ENCODE measurements at regions not wholly inside any gene's neighbourhood (a gene's known extent, or its start where the extent isn't known, plus 50 kb on each side); places are given as distances from the start of the nearest gene placed in this dataset.

- Histone ChIP-seq H3K9me2 (no peaks in the 10 kb centered on the region), H3K79me2 (ENCODE audit: insufficient read depth) (no peaks in the 10 kb centered on the region), H4K20me1 (ENCODE audit: insufficient read depth) (no peaks in the 10 kb centered on the region), H3K27ac (ENCODE audit: low read depth in 2 of 2, low read length in 1 of 2) (no peak overlapping the region), H3K4me1 (ENCODE audit: control insufficient read depth in 1 of 2, insufficient read depth in 2 of 2, low read depth in 1 of 2, low read length in 1 of 2) (peaks cover 4 to 30% of the 10 kb centered on the region in 2 experiments; a peak in 3 of 4 replicates), H3K27me3 (ENCODE audit: insufficient read depth) (no peaks in the 10 kb centered on the region), H3K36me3 (replicated peaks in 1 of 2; ENCODE audit: control insufficient read depth in 1 of 2, insufficient read depth in 2 of 2, low read length in 1 of 2) (no peaks in the 10 kb centered on the region), H3K4me2 (no peak overlapping the region), H2AFZ (ENCODE audit: low read depth) (no peak overlapping the region), H3K4me3 (ENCODE audit: low read depth in 2 of 2, low read length in 1 of 2) (no peak overlapping the region), H3F3A (replicated peaks; ENCODE audit: insufficient read depth) (peaks cover 10% of the 10 kb centered on the region), H3K9ac (no peak overlapping the region), H3K9me3 (no peaks in the 10 kb centered on the region)
- no peak for DNase-seq
- CTCF ChIA-PET: no interaction called here
- POLR2A ChIA-PET: no interaction called here
- TF ChIP-seq RCOR1 (IDR thresholded peaks at IDR 0.05; ENCODE audit: low read length) (no peak), EP300 (IDR thresholded peaks at IDR 0.05; ENCODE audit: borderline replicate concordance in 1 of 2, low read depth in 1 of 2, low read length in 1 of 2) (no peak), POLR2AphosphoS5 (IDR thresholded peaks at IDR 0.05; ENCODE audit: low read depth, low read length) (no peak), JUND (IDR thresholded peaks at IDR 0.05) (no peak), FOSL2 (IDR thresholded peaks at IDR 0.05; ENCODE audit: borderline replicate concordance, low read depth) (no peak), GABPA (IDR thresholded peaks at IDR 0.05; ENCODE audit: low read depth) (no peak), USF2 (IDR thresholded peaks at IDR 0.05; ENCODE audit: borderline replicate concordance, low read depth, low read length) (no peak)
- 92% methylated on average over 1 of the region's 1 CpG for WGBS (ENCODE audit: low lambda C conversion rate)
These were observed 210.4 kb upstream of the SVIL start for GRCh38 chr10:29845166-29845565.

- WGBS (ENCODE audit: low lambda C conversion rate): 94% methylated on average over 5 of the region's 5 CpGs
- ChIA-PET CTCF (interaction anchor here (1.1 to 1.3 kb wide), 2 partner anchors 11 to 149 kb away, joined by 3 to 6 read pairs; no protein-coding TSS in a partner anchor), POLR2A (no interaction called here)
- H3F3A ChIP-seq (replicated peaks; ENCODE audit: insufficient read depth): no peaks in the 10 kb centered on the region
- no peaks in the 10 kb centered on the region for H4K20me1 ChIP-seq (ENCODE audit: insufficient read depth)
- no peak for DNase-seq
- no peaks in the 10 kb centered on the region for H3K9me2 ChIP-seq
- H3K9ac ChIP-seq: no peak overlapping the region
- no peak overlapping the region for H3K4me2 ChIP-seq
- no peaks in the 10 kb centered on the region for H3K9me3 ChIP-seq
- no peak for TF ChIP-seq MAX (IDR thresholded peaks at IDR 0.05; ENCODE audit: low read depth)
- TF ChIP-seq EP300 (IDR thresholded peaks at IDR 0.05; ENCODE audit: borderline replicate concordance in 1 of 2, low read depth in 1 of 2, low read length in 1 of 2): no peak
- TF ChIP-seq RFX5 (IDR thresholded peaks at IDR 0.05; ENCODE audit: low read length): no peak
- H3K79me2 ChIP-seq (ENCODE audit: insufficient read depth): no peaks in the 10 kb centered on the region
- no peaks in the 10 kb centered on the region for H3K36me3 ChIP-seq (replicated peaks in 1 of 2; ENCODE audit: control insufficient read depth in 1 of 2, insufficient read depth in 2 of 2, low read length in 1 of 2)
- no peak overlapping the region for H2AFZ ChIP-seq (ENCODE audit: low read depth)
- no peak overlapping the region for H3K27ac ChIP-seq (ENCODE audit: low read depth in 2 of 2, low read length in 1 of 2)
- H3K27me3 ChIP-seq (ENCODE audit: insufficient read depth): no peaks in the 10 kb centered on the region
- no peak overlapping the region for H3K4me3 ChIP-seq (ENCODE audit: low read depth in 2 of 2, low read length in 1 of 2)
- H3K4me1 ChIP-seq (ENCODE audit: control insufficient read depth in 1 of 2, insufficient read depth in 2 of 2, low read depth in 1 of 2, low read length in 1 of 2): peaks cover 0 to 36% of the 10 kb centered on the region in 2 experiments; a peak in 2 of 4 replicates
These were observed 208.4 kb upstream of the SVIL start for GRCh38 chr10:29843143-29843542.

Data from SK-N-SH (cell line).